ENCODE measurements at regions not wholly inside any gene's neighbourhood (a gene's known extent, or its start where the extent isn't known, plus 50 kb on each side); places are given as distances from the start of the nearest gene placed in this dataset.
"Not testable (repeated sequence)": the region's sequence is repeated elsewhere in the genome, so short reads cannot be mapped to it uniquely, and the experiment has no call there.

DNA sequence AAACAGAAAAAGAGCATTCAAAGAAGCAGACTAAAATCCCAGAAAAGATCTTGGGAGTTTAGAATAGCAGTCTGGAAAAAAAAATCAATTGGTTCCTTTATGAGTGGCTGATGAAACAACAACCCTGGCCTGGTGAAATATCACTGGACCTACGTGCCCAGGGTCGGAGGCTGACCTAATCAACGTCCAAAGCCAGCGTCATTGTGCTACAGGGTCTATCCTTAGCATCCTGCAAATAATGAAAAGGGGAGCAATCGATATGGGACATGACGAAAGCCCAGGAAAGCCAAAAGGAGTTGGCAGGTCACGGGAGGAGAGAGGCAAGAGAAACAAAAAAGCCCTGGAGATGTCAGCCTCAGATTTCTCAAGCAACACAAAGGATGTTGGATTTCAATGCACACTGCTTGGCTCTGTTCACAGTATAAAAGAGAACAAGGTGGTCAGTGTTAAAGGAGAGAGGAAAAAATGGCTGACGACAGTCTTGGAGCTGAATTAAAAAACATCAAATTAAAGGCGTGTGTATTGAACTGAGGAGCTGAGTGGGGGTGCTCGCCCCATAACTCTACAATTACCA, 148.8 kb downstream of the BLID start:
- TF ChIP-seq CTCF (IDR thresholded peaks at IDR 0.05) (no peak), POLR2A (IDR thresholded peaks at IDR 0.05) (no peak)
- no peak for DNase-seq (ENCODE audit: low spot score in 2 of 2)
- H3K4me3 ChIP-seq (ENCODE audit: low read depth, poor library complexity, severe bottlenecking), result no peak overlapping the region
- intact Hi-C loops (cut with DNase I; ENCODE audit: low total_unique reads), result no loop called here
- 79 to 84% methylated on average over 10 of the region's 10 CpGs for WGBS, 2 donors

- no peak overlapping the region for H3K4me3 ChIP-seq (ENCODE audit: low read depth, poor library complexity, severe bottlenecking)
- WGBS, 2 donors, result 54 to 56% methylated on average over 4 of the region's 4 CpGs
- no peak for DNase-seq (ENCODE audit: low spot score in 2 of 2)
- intact Hi-C loops (cut with DNase I; ENCODE audit: low total_unique reads), result no loop called here
- no peak for TF ChIP-seq CTCF (IDR thresholded peaks at IDR 0.05)
- TF ChIP-seq POLR2A (IDR thresholded peaks at IDR 0.05), result no peak
These were observed 150.7 kb downstream of the BLID start for GRCh38 chr11:121965330-121965729.

DNA sequence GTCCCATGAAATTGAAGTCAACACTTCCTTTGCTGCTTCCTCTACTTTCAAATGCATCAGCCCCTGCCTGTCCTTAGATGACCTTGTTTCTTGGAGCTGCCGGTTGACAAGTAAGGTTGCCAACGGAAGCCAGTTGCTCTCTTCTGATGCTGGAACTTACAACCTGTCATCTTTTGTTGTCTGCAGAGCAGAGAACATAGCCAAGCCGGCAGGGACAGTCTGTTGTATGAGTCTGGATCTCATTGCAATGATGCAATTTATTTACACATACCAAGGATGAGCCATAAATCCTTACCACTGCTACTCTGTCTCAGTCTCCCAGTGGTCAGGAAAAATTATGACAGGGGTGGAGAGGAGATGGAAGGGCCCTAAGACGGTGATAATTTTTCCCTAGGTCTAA, 151.4 kb downstream of the BLID start:
- no peak for DNase-seq (ENCODE audit: low spot score in 2 of 2)
- TF ChIP-seq POLR2A (IDR thresholded peaks at IDR 0.05), result no peak
- TF ChIP-seq CTCF (IDR thresholded peaks at IDR 0.05), result no peak
- no peak overlapping the region for H3K4me3 ChIP-seq (ENCODE audit: low read depth, poor library complexity, severe bottlenecking)
- 27 to 42% methylated on average over 4 of the region's 4 CpGs for WGBS, 2 donors
- intact Hi-C loops (cut with DNase I; ENCODE audit: low total_unique reads), result no loop called here

- DNase-seq (ENCODE audit: low spot score in 2 of 2); H3K4me3 ChIP-seq (ENCODE audit: low read depth, poor library complexity, severe bottlenecking); intact Hi-C loops (cut with DNase I; ENCODE audit: low total_unique reads): not testable (repeated sequence)
- 83 to 91% methylated on average over 3 of the region's 3 CpGs for WGBS, 2 donors
These were observed 152.2 kb downstream of the BLID start for GRCh38 chr11:121963846-121964245.

- no peak overlapping the region for H3K4me3 ChIP-seq (ENCODE audit: low read depth, poor library complexity, severe bottlenecking)
- intact Hi-C loops (cut with DNase I; ENCODE audit: low total_unique reads), result no loop called here
- 49 to 53% methylated on average over 3 of the region's 3 CpGs for WGBS, 2 donors
- no peak for TF ChIP-seq POLR2A (IDR thresholded peaks at IDR 0.05)
- TF ChIP-seq CTCF (IDR thresholded peaks at IDR 0.05), result no peak
- DNase-seq (ENCODE audit: low spot score in 2 of 2), result no peak
These were observed 154.7 kb downstream of the BLID start for GRCh38 chr11:121961321-121961801.

GRCh38 chr11:121958971-121959325, 157.1 kb downstream of the BLID start:
- TF ChIP-seq POLR2A (IDR thresholded peaks at IDR 0.05) (no peak), CTCF (IDR thresholded peaks at IDR 0.05) (no peak)
- intact Hi-C loops (cut with DNase I; ENCODE audit: low total_unique reads), result no loop called here
- H3K4me3 ChIP-seq (ENCODE audit: low read depth, poor library complexity, severe bottlenecking), result no peak overlapping the region
- WGBS, 2 donors, result 31 to 36% methylated on average over 5 of the region's 5 CpGs
- no peak for DNase-seq (ENCODE audit: low spot score in 2 of 2)

Data from lower leg skin (tissue), 4 donors.